ENCODE measurements at regions not wholly inside any gene's neighbourhood (a gene's known extent, or its start where the extent isn't known, plus 50 kb on each side); places are given as distances from the start of the nearest gene placed in this dataset.
"Not testable (repeated sequence)": the region's sequence is repeated elsewhere in the genome, so short reads cannot be mapped to it uniquely, and the experiment has no call there.

GRCh38 chr6:33507261-33507660, 52.9 kb downstream of the ZBTB9 start:
- DNase-seq (ENCODE audit: low read depth) (peak; percentile 25), FAIRE-seq (no peak)
- TF ChIP-seq, protein P1, sequence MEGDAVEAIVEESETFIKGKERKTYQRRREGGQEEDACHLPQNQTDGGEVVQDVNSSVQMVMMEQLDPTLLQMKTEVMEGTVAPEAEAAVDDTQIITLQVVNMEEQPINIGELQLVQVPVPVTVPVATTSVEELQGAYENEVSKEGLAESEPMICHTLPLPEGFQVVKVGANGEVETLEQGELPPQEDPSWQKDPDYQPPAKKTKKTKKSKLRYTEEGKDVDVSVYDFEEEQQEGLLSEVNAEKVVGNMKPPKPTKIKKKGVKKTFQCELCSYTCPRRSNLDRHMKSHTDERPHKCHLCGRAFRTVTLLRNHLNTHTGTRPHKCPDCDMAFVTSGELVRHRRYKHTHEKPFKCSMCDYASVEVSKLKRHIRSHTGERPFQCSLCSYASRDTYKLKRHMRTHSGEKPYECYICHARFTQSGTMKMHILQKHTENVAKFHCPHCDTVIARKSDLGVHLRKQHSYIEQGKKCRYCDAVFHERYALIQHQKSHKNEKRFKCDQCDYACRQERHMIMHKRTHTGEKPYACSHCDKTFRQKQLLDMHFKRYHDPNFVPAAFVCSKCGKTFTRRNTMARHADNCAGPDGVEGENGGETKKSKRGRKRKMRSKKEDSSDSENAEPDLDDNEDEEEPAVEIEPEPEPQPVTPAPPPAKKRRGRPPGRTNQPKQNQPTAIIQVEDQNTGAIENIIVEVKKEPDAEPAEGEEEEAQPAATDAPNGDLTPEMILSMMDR (IDR thresholded peaks at IDR 0.05; ENCODE audit: insufficient read depth, low read length, severe bottlenecking) = no peak
- Histone ChIP-seq H3K27me3 (ENCODE audit: control insufficient read depth, insufficient read depth, low read length) (no peaks in the 10 kb centered on the region), H3K4me3 (ENCODE audit: low read depth, low read length) (no peak overlapping the region), H3K36me3 (ENCODE audit: control insufficient read depth, insufficient read depth, low read length) (no peaks in the 10 kb centered on the region)

DNA sequence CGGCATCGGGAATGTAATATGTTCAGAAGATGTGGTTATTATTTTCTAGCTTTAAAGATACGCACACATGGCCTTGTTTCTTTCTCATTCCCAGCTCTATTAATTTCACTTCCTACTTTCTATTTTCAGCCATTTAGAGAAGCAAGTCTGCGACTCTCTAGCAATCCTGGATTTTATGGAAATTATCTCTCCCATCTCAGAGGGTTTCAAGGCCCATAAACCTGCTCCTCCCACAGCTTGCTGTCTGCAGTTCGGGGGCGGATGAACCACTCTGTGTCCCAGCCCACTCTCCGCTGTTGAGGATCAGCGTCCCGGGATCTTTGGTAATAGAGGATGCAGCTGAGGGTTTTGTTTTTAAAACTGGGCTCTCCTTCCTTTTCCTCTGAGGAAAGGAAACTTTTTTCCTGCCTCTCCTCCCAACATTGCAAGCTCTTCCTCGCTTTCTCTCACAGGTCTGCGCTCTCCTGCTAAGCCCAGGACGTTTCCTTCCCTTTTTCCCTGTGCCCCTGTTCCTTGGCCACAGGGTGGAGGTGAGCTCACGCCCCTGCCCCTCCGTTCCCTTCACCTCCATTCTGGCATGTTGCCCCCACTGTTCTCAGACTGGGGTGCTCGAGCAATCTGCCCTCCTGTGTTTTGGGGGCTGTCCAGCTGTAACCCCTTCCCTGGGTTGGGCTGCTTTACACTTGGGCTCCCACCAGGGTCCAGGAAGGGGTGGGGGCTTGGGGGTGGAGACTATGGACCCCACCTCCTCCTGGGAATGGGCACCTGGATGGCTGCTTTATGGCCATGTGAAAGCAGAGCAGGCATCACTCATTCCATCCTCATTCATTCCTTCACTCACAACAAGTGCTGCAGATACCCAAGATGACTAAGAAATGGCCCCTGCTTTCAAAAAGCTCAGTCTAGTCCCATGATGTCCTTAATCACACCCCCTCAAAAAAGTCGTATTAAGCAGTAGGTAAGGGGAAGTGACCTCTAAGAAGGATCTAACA, 54.9 kb downstream of the ZBTB9 start:
- TF ChIP-seq, protein P1 (IDR thresholded peaks at IDR 0.05; ENCODE audit: insufficient read depth, low read length, severe bottlenecking) = no peak
- Histone ChIP-seq H3K36me3 (ENCODE audit: control insufficient read depth, insufficient read depth, low read length) (no peaks in the 10 kb centered on the region), H3K27me3 (ENCODE audit: control insufficient read depth, insufficient read depth, low read length) (no peaks in the 10 kb centered on the region), H3K4me3 (ENCODE audit: low read depth, low read length) (no peak overlapping the region)
- FAIRE-seq = no peak
- no peak for DNase-seq (ENCODE audit: low read depth)

DNA sequence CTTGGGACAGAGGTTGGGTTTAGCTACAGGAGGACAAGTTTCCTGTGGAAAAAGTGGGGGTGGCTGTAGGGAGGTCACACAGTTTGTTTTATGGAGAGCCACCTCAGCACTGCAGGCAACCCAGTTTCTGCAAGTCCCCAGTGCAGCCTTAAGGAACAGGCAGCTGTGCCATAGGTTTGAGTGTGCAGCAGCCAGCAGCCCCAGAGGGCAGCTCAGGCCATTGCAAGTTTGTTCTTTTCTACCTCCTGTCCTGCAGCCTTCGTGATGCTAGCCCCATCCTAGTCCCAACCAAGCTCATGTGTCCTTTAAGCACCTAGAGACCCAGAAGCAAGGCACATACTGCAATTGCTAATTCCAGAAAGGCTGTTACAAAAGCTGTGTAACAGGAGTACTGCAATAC, 58.8 kb downstream of the ZBTB9 start:
- Histone ChIP-seq H3K27me3 (ENCODE audit: control insufficient read depth, insufficient read depth, low read length) (no peaks in the 10 kb centered on the region), H3K36me3 (ENCODE audit: control insufficient read depth, insufficient read depth, low read length) (no peaks in the 10 kb centered on the region), H3K4me3 (ENCODE audit: low read depth, low read length) (no peak overlapping the region)
- TF ChIP-seq, protein P1 (IDR thresholded peaks at IDR 0.05; ENCODE audit: insufficient read depth, low read length, severe bottlenecking) = no peak
- DNase-seq (ENCODE audit: low read depth) (no peak), FAIRE-seq (no peak)

- Histone ChIP-seq H3K27me3 (ENCODE audit: control insufficient read depth, insufficient read depth, low read length) (no peaks in the 10 kb centered on the region), H3K36me3 (ENCODE audit: control insufficient read depth, insufficient read depth, low read length) (no peaks in the 10 kb centered on the region), H3K4me3 (ENCODE audit: low read depth, low read length) (no peak overlapping the region)
- FAIRE-seq (no peak), DNase-seq (ENCODE audit: low read depth) (no peak)
- TF ChIP-seq, protein P1 (IDR thresholded peaks at IDR 0.05; ENCODE audit: insufficient read depth, low read length, severe bottlenecking) = no peak
Measured at GRCh38 chr6:33516726-33517125, 62.4 kb downstream of the ZBTB9 start.

DNA sequence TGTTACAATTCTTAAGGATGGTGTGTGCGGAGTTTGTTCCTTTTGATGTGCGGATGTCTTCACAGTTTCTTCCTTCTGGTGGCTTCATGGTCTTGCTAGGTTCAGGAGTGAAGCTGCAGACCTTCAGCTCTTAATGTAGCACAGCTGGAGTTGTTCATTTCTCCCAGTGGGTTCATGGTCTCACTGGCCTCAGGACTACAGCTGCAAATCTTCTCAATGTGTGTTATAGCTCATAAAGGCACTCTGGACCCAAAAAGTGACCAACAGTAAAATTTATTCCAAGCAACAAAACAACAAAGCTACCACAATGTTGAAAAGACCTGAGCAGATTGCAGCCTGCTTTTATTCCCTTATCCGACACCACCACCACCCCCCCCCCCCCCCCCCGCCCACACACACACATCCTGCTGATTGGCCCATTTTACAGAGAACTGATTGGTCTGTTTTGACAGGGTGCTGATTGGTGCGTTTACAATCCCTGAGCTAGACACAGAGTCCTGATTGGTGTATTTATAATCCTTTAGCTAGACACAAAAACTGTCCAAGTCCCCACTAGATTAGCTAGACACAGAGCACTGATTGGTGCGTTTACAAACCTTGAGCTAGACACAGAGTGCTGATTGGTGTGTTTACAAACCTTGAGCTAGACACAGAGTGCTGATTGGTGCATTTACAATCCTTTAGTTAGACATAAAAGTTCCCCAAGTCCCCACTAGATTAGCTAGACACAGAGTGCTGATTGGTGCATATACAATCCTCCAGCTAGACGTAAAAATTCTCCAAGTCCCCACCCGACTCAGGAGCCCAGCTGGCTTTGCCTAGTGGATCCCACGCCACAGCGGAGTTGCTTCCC, 59.2 kb downstream of the BAK1 start:
- DNase-seq (ENCODE audit: low read depth); H3K36me3 ChIP-seq (ENCODE audit: control insufficient read depth, insufficient read depth, low read length); H3K4me3 ChIP-seq (ENCODE audit: low read depth, low read length); H3K27me3 ChIP-seq (ENCODE audit: control insufficient read depth, insufficient read depth, low read length); FAIRE-seq: not testable (repeated sequence)

DNA sequence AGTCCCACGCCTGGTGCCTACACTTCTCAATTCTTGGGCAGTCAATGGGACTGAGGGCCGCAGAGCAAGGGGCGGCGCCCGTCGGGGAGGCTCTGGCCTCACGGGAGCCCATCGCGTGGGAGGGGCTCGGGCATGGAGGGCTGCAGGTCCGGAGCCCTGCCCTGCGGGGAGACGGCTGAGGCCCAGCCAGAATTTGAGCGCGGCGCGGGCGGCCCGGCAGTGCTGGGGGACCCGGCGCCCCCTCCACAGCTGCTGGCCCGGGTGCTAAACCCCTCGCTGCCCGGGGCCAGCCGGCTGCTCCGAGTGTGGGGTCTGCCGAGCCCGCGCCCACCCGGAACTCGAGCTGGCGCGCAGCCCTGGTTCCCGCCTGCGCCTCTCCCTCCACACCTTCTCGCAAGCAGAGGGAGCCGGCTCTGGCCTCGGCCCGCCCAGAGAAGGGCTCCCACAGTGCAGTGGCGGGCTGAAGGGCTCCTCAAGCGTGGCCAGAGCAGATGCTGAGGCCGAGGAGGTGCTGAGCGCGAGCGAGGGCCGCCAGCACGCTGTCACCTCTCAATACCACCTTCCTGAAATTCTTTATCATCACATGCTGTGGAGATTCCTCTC, 58.5 kb downstream of the BAK1 start:
- FAIRE-seq = no peak
- DNase-seq (ENCODE audit: low read depth) = no peak
- Histone ChIP-seq H3K36me3 (ENCODE audit: control insufficient read depth, insufficient read depth, low read length) (no peaks in the 10 kb centered on the region), H3K27me3 (ENCODE audit: control insufficient read depth, insufficient read depth, low read length) (no peaks in the 10 kb centered on the region), H3K4me3 (ENCODE audit: low read depth, low read length) (no peak overlapping the region)
- TF ChIP-seq, protein P1 (IDR thresholded peaks at IDR 0.05; ENCODE audit: insufficient read depth, low read length, severe bottlenecking) = no peak
